Endothelial cell of umbilical vein (primary cell): ENCODE measurements at regions not wholly inside any gene's neighbourhood (a gene's known extent, or its start where the extent isn't known, plus 50 kb on each side); places are given as distances from the start of the nearest gene placed in this dataset.

ENCODE experiments used
- EZH2 ChIP-seq: IDR thresholded peaks from 2 replicates; pipeline ENCODE4 v1.6.1; 2012; ENCODE audit warnings: borderline replicate concordance, low read depth, mild to moderate bottlenecking, moderate library complexity, low read length, inconsistent platforms; ENCODE audit not compliant: severe bottlenecking
- GATA2 ChIP-seq: IDR thresholded peaks from 2 replicates; pipeline ENCODE4 v1.7.0; 2011; ENCODE audit warnings: low read depth, mild to moderate bottlenecking, moderate library complexity, mixed read lengths, low read length; ENCODE audit not compliant: insufficient read length, insufficient read depth
- JUN ChIP-seq: IDR thresholded peaks from 2 replicates; pipeline ENCODE4 v1.6.1; 2011; ENCODE audit warnings: borderline replicate concordance, low read depth; ENCODE audit not compliant: insufficient read length, insufficient read depth
- POLR2A ChIP-seq: IDR thresholded peaks from 2 replicates; pipeline ENCODE4 v1.6.1; 2012; ENCODE audit warnings: low read depth, mild to moderate bottlenecking, control low read depth, low read length
- POLR2AphosphoS5 ChIP-seq: IDR thresholded peaks from 2 replicates; pipeline ENCODE4 v1.6.1; 2012; ENCODE audit warnings: low read depth, mild to moderate bottlenecking, control low read depth, low read length, moderate library complexity; ENCODE audit not compliant: insufficient read depth
- TF ChIP-seq, protein P1 (sequence below), 2 donors: IDR thresholded peaks; 1 replicate in 1 of 2; 2 replicates in 1 of 2; pipeline ENCODE4 v1.5.1; 2011; ENCODE audit warnings: low read length in 2 of 2, mild to moderate bottlenecking in 2 of 2, moderate library complexity in 2 of 2, control low read depth in 1 of 2, inconsistent platforms in 1 of 2, low read depth in 1 of 2; ENCODE audit not compliant: insufficient read depth in 1 of 2; ENCODE audit errors: extremely low read depth in 1 of 2
- TF ChIP-seq, protein P2 (sequence below): IDR thresholded peaks from 2 replicates; pipeline ENCODE4 v1.6.1; 2011; ENCODE audit not compliant: insufficient read depth, insufficient read length

DNA sequence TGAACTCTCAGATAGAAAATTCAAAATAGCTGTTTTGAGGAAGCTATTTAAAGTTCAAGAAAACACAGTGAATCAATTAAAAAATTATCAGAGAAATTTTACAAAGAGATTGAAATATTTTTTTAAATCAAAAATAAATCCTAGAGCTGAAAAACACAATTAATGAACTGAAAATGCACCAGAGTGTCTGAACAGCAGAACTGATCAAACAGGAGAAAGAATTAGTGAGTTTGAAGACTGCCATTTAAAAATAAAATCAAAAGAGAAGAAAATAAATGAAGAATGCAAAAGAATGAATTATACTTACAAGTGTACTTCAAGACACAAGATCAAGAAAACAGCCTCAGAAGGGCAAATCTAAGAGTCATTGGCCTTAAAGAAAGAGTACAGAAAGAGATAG lies 1000.2 kb upstream of the ATXN8OS start:
- no peak for TF ChIP-seq POLR2A
- no peak for TF ChIP-seq EZH2
- TF ChIP-seq, protein P1, sequence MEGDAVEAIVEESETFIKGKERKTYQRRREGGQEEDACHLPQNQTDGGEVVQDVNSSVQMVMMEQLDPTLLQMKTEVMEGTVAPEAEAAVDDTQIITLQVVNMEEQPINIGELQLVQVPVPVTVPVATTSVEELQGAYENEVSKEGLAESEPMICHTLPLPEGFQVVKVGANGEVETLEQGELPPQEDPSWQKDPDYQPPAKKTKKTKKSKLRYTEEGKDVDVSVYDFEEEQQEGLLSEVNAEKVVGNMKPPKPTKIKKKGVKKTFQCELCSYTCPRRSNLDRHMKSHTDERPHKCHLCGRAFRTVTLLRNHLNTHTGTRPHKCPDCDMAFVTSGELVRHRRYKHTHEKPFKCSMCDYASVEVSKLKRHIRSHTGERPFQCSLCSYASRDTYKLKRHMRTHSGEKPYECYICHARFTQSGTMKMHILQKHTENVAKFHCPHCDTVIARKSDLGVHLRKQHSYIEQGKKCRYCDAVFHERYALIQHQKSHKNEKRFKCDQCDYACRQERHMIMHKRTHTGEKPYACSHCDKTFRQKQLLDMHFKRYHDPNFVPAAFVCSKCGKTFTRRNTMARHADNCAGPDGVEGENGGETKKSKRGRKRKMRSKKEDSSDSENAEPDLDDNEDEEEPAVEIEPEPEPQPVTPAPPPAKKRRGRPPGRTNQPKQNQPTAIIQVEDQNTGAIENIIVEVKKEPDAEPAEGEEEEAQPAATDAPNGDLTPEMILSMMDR (IDR thresholded peaks at IDR 0.05; ENCODE audit: extremely low read depth in 1 of 2, insufficient read depth in 1 of 2, low read depth in 1 of 2, low read length in 2 of 2): no peak
- no peak for TF ChIP-seq GATA2
- TF ChIP-seq, protein P2, sequence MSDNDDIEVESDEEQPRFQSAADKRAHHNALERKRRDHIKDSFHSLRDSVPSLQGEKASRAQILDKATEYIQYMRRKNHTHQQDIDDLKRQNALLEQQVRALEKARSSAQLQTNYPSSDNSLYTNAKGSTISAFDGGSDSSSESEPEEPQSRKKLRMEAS: no peak
- TF ChIP-seq POLR2AphosphoS5: no peak
- no peak for TF ChIP-seq JUN
